Ishikawa (cell line): ENCODE measurements at regions not wholly inside any gene's neighbourhood (a gene's known extent, or its start where the extent isn't known, plus 50 kb on each side); places are given as distances from the start of the nearest gene placed in this dataset.

Source experiments
- CEBPB ChIP-seq: IDR thresholded peaks from 2 replicates; pipeline ENCODE4 v1.6.1; 2012
- CREB1 ChIP-seq: IDR thresholded peaks from 2 replicates; pipeline ENCODE4 v1.6.1; 2012; ENCODE audit warnings: low read depth
- EGR1 ChIP-seq: IDR thresholded peaks from 2 replicates; pipeline ENCODE4 v1.6.1; 2012
- EP300 ChIP-seq: IDR thresholded peaks from 2 replicates; pipeline ENCODE4 v1.6.1; 2012; ENCODE audit warnings: borderline replicate concordance
- FOXM1 ChIP-seq: IDR thresholded peaks from 2 replicates; pipeline ENCODE4 v1.6.1; 2012; ENCODE audit warnings: low read depth, borderline replicate concordance
- NFIC ChIP-seq: IDR thresholded peaks from 2 replicates; pipeline ENCODE4 v1.6.1; 2012
- RAD21 ChIP-seq: IDR thresholded peaks from 2 replicates; pipeline ENCODE4 v1.6.1; 2012; ENCODE audit warnings: low read depth
- TAF1 ChIP-seq: IDR thresholded peaks from 2 replicates; pipeline ENCODE4 v1.6.1; 2012; ENCODE audit warnings: low read depth, mild to moderate bottlenecking
- TCF12 ChIP-seq: IDR thresholded peaks from 2 replicates; pipeline ENCODE4 v1.6.1; 2012; ENCODE audit warnings: low read depth
- TEAD4 ChIP-seq: IDR thresholded peaks from 2 replicates; pipeline ENCODE4 v1.6.1; 2012
- YY1 ChIP-seq: IDR thresholded peaks from 2 replicates; pipeline ENCODE4 v1.6.1; 2012; ENCODE audit warnings: low read depth
- ZBTB7A ChIP-seq: IDR thresholded peaks from 2 replicates; pipeline ENCODE4 v1.6.1; 2012; ENCODE audit warnings: low read depth
- TF ChIP-seq, protein P1 (sequence below): IDR thresholded peaks from 2 replicates; pipeline ENCODE4 v1.6.1; 2012
- TF ChIP-seq, protein P2 (sequence below): IDR thresholded peaks from 2 replicates; pipeline ENCODE4 v1.6.1; 2012; ENCODE audit warnings: low read depth, mild to moderate bottlenecking
- TF ChIP-seq, protein P3 (sequence below): IDR thresholded peaks from 2 replicates; pipeline ENCODE4 v1.6.1; 2012

DNA sequence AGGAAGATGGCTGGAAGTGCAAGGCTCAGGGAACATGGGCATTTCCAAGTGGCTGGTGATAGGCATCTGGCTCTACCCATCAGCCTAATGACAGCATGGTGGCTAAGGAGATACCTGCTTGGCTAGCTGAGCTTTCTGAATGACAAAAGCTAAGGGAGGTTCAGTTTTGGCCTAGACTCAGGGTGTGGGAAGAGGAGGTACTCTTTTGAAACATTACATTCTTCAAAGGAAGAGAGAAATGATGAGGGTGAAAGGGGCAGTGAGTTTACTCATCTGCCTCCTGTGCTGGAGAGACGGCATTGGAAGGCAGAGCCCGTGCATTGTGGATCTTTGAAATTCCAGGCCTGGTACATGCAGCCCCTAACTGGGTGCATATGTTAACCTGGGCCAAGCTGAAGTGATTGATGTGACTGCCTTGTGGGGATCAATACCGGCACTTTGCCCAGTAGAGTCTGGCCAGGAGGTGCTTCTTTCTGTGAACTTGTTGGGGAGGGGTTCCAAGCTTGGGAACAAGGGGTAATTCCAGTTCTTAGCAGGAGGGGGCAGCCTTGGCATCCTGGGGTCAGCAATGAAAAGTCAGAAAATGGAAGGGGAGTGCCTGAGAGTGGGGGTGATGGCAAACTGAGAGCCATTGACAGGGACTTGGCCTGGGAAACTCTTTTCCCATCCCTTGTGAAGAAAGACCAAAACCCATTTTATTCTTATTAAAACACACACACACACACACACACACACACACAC is 108.6 kb downstream of the ACER2 start:
- TF ChIP-seq RAD21 = peak; percentile 39; the same call in 1 of the 2 replicates
- TF ChIP-seq, protein P1, sequence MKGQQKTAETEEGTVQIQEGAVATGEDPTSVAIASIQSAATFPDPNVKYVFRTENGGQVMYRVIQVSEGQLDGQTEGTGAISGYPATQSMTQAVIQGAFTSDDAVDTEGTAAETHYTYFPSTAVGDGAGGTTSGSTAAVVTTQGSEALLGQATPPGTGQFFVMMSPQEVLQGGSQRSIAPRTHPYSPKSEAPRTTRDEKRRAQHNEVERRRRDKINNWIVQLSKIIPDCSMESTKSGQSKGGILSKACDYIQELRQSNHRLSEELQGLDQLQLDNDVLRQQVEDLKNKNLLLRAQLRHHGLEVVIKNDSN = no peak
- TF ChIP-seq, protein P2, sequence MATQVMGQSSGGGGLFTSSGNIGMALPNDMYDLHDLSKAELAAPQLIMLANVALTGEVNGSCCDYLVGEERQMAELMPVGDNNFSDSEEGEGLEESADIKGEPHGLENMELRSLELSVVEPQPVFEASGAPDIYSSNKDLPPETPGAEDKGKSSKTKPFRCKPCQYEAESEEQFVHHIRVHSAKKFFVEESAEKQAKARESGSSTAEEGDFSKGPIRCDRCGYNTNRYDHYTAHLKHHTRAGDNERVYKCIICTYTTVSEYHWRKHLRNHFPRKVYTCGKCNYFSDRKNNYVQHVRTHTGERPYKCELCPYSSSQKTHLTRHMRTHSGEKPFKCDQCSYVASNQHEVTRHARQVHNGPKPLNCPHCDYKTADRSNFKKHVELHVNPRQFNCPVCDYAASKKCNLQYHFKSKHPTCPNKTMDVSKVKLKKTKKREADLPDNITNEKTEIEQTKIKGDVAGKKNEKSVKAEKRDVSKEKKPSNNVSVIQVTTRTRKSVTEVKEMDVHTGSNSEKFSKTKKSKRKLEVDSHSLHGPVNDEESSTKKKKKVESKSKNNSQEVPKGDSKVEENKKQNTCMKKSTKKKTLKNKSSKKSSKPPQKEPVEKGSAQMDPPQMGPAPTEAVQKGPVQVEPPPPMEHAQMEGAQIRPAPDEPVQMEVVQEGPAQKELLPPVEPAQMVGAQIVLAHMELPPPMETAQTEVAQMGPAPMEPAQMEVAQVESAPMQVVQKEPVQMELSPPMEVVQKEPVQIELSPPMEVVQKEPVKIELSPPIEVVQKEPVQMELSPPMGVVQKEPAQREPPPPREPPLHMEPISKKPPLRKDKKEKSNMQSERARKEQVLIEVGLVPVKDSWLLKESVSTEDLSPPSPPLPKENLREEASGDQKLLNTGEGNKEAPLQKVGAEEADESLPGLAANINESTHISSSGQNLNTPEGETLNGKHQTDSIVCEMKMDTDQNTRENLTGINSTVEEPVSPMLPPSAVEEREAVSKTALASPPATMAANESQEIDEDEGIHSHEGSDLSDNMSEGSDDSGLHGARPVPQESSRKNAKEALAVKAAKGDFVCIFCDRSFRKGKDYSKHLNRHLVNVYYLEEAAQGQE = no peak

DNA sequence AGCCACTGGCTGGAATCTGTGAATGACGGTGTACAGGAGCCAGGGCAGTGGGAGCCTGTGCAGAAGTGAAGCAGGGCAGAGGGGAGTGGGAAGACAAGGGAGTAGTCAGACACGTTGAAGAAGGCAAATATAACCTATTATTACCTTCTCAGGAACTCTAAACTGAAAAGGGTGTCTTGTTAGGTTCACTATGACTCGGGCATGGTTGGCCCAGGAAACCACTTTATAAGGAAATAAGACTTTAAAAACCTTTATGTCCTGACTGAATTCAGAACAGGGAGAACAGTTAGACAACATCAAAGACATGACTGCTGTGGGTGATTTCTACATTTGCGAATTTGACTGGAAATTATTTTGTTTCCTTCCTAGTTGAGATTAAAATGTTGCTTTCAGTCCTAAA is 107.5 kb downstream of the ACER2 start:
- TF ChIP-seq FOXM1 = no peak
- no peak for TF ChIP-seq CREB1
- TF ChIP-seq YY1 = no peak
- TF ChIP-seq, protein P1 = no peak
- TF ChIP-seq EP300 = no peak
- no peak for TF ChIP-seq ZBTB7A
- no peak for TF ChIP-seq EGR1

DNA sequence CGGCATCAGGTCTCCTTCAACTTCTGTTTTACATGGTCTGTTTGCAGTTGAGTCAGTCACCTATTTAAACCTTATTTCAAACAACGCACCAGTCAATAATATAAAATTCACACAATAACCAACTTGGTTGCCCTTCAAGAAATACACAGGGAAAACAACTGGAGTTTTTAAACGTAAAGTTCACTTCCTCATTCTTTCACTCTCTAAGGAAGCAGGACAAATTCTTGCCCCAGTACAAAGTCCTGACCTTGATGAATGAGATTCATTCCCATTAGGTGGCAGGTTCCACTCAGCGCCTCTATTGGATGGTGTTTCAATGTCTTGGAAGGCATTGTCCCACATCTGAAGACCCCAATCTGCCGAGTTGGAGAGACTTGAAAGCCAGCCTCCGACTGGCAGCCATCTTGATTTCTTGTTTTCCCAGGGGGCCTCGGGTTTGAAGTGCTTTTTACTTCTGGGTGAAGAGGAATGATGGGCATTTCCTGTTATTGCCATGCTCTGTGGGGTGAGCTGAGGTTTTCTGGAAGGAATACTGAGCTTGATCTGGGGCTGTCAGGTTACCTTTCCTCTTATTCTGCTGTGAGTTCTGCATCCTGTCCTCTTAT is 105.0 kb downstream of the ACER2 start:
- TF ChIP-seq TAF1 = no peak
- TF ChIP-seq EP300 = no peak
- TF ChIP-seq RAD21 = no peak
- TF ChIP-seq ZBTB7A = no peak
- TF ChIP-seq, protein P1 = no peak
- TF ChIP-seq, protein P3, sequence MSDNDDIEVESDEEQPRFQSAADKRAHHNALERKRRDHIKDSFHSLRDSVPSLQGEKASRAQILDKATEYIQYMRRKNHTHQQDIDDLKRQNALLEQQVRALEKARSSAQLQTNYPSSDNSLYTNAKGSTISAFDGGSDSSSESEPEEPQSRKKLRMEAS = no peak
- TF ChIP-seq CREB1 = no peak
- TF ChIP-seq, protein P2 = no peak
- TF ChIP-seq NFIC = no peak
- TF ChIP-seq YY1 = no peak
- TF ChIP-seq FOXM1 = no peak
- no peak for TF ChIP-seq TEAD4
- TF ChIP-seq TCF12 = no peak

DNA sequence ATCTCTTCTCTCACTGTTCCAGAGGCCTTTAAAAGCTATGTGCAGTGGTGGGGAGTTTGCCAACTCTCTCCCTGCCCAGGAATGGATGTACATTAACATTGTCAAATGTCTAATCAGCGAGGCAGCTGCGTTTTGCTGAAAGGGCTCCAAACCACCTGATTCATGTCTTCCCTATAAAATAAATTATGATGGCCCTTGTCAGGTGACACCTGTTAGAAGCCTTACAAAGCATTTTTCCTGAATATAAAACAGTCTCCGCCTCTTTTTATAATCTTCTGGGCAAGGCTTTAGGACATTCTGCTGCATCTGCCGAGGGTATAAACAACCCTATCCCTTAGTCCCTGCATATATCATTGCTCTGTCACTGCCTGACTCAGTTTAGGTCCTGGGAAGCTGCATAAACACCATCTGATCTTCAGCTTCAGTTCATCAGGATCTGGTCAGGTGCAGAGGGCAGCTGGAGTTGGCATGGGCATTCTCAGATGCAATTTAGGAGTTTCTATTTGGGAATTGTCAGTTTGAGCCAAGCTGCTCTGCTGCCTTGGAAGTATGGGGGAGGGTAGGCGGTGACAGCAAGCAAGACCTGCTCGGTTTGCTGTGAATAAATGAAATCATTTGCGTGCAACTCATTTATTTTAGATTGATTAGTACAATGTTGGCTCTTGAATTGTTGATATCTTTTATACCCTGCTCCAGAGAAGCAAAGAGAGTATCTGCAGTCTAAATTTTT is 103.5 kb downstream of the ACER2 start:
- no peak for TF ChIP-seq TCF12
- TF ChIP-seq YY1 = no peak
- TF ChIP-seq, protein P1 = no peak
- no peak for TF ChIP-seq FOXM1
- TF ChIP-seq CREB1 = no peak
- no peak for TF ChIP-seq EGR1
- TF ChIP-seq TEAD4 = no peak
- TF ChIP-seq, protein P2 = no peak
- TF ChIP-seq, protein P3 = no peak
- TF ChIP-seq EP300 = no peak
- TF ChIP-seq CEBPB = no peak
- no peak for TF ChIP-seq NFIC
- no peak for TF ChIP-seq RAD21
- TF ChIP-seq TAF1 = no peak
- TF ChIP-seq ZBTB7A = no peak
